ENCODE measurements at regions not wholly inside any gene's neighbourhood (a gene's known extent, or its start where the extent isn't known, plus 50 kb on each side); places are given as distances from the start of the nearest gene placed in this dataset.
A peak's percentile ranks its signal among the peaks of the same experiment; 100 is the strongest.

- peaks cover 23% of the 10 kb centered on the region for H3K9me3 Mint-ChIP-seq
- H3K36me3 Mint-ChIP-seq (ENCODE audit: low read depth): peaks cover 25% of the 10 kb centered on the region
- H3K4me3 Mint-ChIP-seq: no peak overlapping the region
- peaks cover 2% of the 10 kb centered on the region for H3K27me3 Mint-ChIP-seq (ENCODE audit: low read depth, poor library complexity)
- DNase-seq: no peak
- H3K4me1 Mint-ChIP-seq: peaks cover 29% of the 10 kb centered on the region
- no peak overlapping the region for H3K27ac Mint-ChIP-seq
- TF ChIP-seq, protein P1, sequence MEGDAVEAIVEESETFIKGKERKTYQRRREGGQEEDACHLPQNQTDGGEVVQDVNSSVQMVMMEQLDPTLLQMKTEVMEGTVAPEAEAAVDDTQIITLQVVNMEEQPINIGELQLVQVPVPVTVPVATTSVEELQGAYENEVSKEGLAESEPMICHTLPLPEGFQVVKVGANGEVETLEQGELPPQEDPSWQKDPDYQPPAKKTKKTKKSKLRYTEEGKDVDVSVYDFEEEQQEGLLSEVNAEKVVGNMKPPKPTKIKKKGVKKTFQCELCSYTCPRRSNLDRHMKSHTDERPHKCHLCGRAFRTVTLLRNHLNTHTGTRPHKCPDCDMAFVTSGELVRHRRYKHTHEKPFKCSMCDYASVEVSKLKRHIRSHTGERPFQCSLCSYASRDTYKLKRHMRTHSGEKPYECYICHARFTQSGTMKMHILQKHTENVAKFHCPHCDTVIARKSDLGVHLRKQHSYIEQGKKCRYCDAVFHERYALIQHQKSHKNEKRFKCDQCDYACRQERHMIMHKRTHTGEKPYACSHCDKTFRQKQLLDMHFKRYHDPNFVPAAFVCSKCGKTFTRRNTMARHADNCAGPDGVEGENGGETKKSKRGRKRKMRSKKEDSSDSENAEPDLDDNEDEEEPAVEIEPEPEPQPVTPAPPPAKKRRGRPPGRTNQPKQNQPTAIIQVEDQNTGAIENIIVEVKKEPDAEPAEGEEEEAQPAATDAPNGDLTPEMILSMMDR (IDR thresholded peaks at IDR 0.05): no peak
These were observed 396.9 kb downstream of the KCNRG start for GRCh38 chr13:50412046-50412617.

- TF ChIP-seq, protein P1 (IDR thresholded peaks at IDR 0.05): no peak
- H3K4me3 Mint-ChIP-seq: no peak overlapping the region
- peaks cover 30% of the 10 kb centered on the region for H3K36me3 Mint-ChIP-seq (ENCODE audit: low read depth)
- peaks cover 24% of the 10 kb centered on the region for H3K4me1 Mint-ChIP-seq
- H3K27ac Mint-ChIP-seq: no peak overlapping the region
- no peak for DNase-seq
- H3K27me3 Mint-ChIP-seq (ENCODE audit: low read depth, poor library complexity): peaks cover 2% of the 10 kb centered on the region
- peaks cover 26% of the 10 kb centered on the region for H3K9me3 Mint-ChIP-seq
These were observed 399.4 kb downstream of the KCNRG start for GRCh38 chr13:50414640-50415039.

DNA sequence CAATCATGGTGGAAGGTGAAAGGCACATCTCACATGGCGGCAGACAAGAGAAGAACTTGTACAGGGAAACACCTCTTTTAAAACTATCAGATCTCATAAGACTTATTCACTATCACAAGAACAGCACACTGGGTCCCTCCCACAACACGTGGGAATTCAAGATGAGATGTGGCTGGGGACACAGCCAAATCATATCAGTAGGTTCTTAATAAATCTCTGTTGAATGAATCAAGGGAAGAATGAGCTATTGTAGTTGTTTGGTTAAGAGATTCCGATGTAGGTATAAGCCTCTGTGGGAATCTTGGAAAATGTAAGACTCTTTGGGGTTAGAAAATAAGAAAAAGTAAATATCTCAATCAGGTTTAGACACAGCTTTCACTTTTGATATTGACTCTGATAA lies 400.2 kb downstream of the KCNRG start:
- H3K4me1 Mint-ChIP-seq: peaks cover 28% of the 10 kb centered on the region
- H3K36me3 Mint-ChIP-seq (ENCODE audit: low read depth): peaks cover 28% of the 10 kb centered on the region
- H3K27ac Mint-ChIP-seq: no peak overlapping the region
- H3K9me3 Mint-ChIP-seq: peaks cover 26% of the 10 kb centered on the region
- no peak for DNase-seq
- H3K4me3 Mint-ChIP-seq: no peak overlapping the region
- TF ChIP-seq, protein P1 (IDR thresholded peaks at IDR 0.05): no peak
- peaks cover 2% of the 10 kb centered on the region for H3K27me3 Mint-ChIP-seq (ENCODE audit: low read depth, poor library complexity)

DNA sequence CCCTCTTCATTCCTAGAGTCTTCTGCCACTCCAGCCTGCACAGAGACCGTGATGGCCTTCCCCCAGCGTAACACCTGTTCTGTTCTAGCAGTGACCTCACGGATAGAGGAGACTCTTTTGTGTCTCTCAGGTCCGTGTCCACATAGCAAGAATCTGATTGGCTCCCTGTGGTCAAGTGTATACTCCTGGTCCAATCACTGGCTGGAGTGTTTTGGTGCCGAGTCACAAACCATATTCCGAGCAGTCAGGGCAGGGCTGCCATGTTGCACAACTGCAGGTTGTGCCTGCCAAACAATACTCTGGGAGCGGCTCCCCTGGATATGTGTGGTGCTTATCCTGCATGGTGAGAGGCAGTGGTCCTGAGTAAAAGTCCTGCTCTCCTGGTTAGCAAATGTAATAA lies 402.4 kb downstream of the KCNRG start:
- peaks cover 24% of the 10 kb centered on the region for H3K36me3 Mint-ChIP-seq (ENCODE audit: low read depth)
- no peak for DNase-seq
- peaks cover 22% of the 10 kb centered on the region for H3K4me1 Mint-ChIP-seq

GRCh38 chr13:50419331-50419865 lies 404.2 kb downstream of the KCNRG start:
- H3K36me3 Mint-ChIP-seq (ENCODE audit: low read depth): peaks cover 22% of the 10 kb centered on the region
- no peak for DNase-seq
- TF ChIP-seq, protein P1 (IDR thresholded peaks at IDR 0.05): no peak
- H3K27ac Mint-ChIP-seq: no peak overlapping the region
- H3K9me3 Mint-ChIP-seq: peaks cover 20% of the 10 kb centered on the region
- peaks cover 24% of the 10 kb centered on the region for H3K4me1 Mint-ChIP-seq
- no peaks in the 10 kb centered on the region for H3K27me3 Mint-ChIP-seq (ENCODE audit: low read depth, poor library complexity)
- H3K4me3 Mint-ChIP-seq: no peak overlapping the region

More for the DNA sequence above, 402.4 kb downstream of the KCNRG start:
- Mint-ChIP-seq H3K27ac (no peak overlapping the region), H3K4me3 (no peak overlapping the region), H3K27me3 (ENCODE audit: low read depth, poor library complexity) (peaks cover 2% of the 10 kb centered on the region), H3K9me3 (peaks cover 26% of the 10 kb centered on the region)
- TF ChIP-seq, protein P1 (IDR thresholded peaks at IDR 0.05): no peak

- no peaks in the 10 kb centered on the region for H3K27me3 Mint-ChIP-seq (ENCODE audit: low read depth, poor library complexity)
- TF ChIP-seq, protein P1 (IDR thresholded peaks at IDR 0.05): no peak
- H3K4me3 Mint-ChIP-seq: no peak overlapping the region
- H3K27ac Mint-ChIP-seq: peak overlapping the region; percentile 31
- no peak for DNase-seq
- peaks cover 15% of the 10 kb centered on the region for H3K9me3 Mint-ChIP-seq
- H3K36me3 Mint-ChIP-seq (ENCODE audit: low read depth): peaks cover 17% of the 10 kb centered on the region
- peaks cover 24% of the 10 kb centered on the region for H3K4me1 Mint-ChIP-seq
These were observed 404.7 kb downstream of the KCNRG start for GRCh38 chr13:50419896-50420295.

Measured in nephron progenitor cell (in vitro differentiated cells).